ENCODE measurements at regions not wholly inside any gene's neighbourhood (a gene's known extent, or its start where the extent isn't known, plus 50 kb on each side); places are given as distances from the start of the nearest gene placed in this dataset.
"Not testable (repeated sequence)": the region's sequence is repeated elsewhere in the genome, so short reads cannot be mapped to it uniquely, and the experiment has no call there.

DNA sequence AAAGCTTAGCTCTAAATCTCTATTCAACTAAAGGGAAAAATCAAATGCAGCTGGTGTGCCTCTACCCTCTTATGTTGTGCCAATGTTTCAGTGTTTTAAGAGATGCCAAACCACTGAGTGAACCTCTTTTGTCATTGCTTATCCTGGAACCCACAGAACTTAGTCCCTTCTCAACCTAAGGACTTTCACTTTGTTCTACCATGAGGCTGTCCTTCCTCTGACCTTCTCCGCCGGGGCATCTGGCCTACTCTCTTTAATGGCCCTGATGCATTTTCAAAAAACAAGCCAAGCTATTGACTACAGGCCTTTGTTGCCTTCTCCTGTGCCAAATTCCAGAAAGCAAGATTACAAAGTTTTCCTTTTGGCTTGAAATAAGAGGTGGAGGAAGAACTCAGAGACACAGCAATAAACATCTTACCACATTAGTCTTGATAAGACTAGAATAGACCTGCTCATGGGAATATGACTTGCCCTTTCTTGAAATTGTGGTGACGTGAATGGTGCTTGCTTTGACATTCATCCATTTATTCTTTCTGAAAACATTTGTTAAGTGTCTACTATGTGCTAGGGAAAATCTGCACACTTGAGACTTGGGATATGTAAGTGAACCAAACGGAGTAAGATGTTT, 253.2 kb upstream of the SMIM30 start:
- no peak for DNase-seq

DNA sequence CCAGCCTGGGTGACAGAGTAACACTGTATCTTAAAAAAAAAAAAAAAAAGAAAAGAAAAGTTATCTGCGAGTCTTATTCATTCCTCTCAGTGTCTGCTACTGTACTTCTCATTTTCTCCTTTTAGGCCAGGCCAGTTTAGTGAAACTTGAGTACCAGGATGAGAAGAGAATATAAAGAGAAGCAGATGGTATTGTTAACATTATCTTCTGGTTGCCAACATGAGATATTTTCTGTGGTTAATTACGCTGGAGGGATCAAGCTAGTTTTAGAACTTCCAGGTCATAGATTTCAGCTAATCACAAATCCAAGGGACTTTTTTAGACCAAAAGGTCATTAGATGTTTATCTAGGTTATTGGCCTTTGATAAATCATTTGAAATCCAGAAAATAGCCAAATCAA, 252.6 kb upstream of the SMIM30 start:
- DNase-seq = no peak

DNA sequence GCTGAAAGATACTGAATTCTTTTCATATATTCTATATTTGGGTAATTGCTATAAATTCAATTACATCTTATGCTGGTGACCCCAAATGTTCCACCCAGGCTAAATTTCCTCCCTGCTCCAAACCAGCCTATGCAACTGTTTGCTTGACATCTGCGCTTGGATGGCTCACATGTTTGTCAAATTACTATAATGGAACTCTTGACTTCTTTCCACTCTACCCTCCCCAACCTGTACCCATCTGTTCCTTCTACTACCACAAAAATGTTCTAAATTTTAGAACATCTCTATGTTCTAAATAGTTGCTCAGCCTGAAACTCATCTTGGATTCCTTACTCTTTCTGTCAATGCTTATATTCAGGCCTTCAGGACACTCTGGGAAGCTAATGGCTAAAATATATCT, 249.9 kb upstream of the SMIM30 start:
- DNase-seq = no peak

DNA sequence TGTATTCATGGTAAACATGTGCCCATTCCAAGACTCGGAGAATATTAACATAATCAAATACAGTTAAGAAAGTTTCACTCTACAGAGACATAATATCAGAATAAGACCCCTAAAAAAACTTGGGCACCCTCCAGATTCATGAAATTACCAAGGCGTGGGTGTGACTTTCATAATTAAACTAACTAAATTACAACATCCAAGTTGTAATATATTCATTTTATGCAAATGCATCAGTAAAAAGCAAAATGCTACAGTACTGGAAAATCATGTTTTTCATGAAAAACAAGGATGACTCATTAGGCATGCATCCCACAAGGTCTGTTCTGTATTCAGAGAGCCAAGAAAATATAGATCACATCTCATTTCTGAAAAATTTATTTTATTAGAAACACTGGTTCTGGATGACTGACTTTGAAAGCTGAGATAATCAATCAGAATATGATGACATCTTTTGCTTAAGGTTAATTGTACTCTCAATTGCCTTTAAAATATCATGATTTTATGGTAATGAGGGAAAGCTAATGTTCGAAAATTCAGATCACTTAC, 248.8 kb upstream of the SMIM30 start:
- DNase-seq = no peak

DNA sequence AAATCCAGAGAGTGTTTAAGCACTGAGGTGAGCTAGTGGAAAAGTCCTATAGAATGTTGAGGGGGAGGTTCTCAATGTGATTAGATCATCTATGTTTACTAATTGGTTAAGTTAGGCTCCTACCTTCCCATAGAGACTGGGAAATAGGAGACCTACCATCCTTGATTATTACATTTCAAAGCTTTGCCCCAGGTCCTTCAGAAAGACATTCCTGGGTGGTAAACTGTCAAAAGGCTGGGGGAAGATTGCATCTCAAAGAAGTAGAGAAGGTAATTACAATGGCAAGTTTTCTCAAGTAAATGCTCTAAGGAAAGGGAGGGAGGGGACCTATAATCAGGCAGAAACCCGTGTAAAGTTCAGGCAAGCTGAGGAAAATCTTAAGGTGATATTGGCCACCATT, 247.8 kb upstream of the SMIM30 start:
- no peak for DNase-seq

DNA sequence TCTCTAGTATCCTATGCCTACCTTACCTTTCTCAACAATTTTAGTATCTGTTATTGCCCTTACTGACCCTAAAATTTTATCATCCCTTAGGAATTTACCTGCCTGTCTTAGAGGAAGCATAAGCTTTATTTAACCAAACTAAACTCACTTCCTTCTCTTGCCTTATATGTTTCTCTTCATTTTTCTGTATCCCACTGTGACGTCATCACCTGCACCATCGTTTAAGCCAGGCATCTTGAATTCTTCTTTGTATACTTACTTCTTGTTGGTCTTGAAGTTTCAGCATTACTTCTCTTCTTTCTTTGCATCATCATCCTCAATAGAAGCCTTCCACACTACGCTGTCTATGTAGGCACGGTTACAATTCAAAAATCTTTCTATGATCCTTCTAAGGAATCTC, 231.0 kb upstream of the SMIM30 start:
- no peak for DNase-seq

DNA sequence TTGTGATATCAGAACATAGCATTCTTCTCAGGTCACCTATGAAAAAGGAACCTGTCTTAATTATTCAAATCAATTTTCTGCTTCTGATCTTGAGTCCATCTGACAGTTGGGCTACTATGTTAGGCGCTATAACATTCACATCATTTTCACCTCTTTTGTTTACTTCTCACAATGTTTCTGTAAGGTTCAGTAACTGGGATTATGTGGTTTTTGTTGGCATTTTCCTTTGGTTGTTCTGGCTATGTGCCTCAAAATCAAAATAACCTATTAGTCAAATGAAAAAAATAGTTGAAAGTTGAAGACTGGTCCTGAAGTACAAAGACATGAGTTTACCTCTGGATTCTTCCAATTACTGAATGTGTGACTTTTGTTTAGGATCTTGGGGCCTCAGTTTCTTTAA, 221.3 kb upstream of the SMIM30 start:
- DNase-seq = no peak

DNA sequence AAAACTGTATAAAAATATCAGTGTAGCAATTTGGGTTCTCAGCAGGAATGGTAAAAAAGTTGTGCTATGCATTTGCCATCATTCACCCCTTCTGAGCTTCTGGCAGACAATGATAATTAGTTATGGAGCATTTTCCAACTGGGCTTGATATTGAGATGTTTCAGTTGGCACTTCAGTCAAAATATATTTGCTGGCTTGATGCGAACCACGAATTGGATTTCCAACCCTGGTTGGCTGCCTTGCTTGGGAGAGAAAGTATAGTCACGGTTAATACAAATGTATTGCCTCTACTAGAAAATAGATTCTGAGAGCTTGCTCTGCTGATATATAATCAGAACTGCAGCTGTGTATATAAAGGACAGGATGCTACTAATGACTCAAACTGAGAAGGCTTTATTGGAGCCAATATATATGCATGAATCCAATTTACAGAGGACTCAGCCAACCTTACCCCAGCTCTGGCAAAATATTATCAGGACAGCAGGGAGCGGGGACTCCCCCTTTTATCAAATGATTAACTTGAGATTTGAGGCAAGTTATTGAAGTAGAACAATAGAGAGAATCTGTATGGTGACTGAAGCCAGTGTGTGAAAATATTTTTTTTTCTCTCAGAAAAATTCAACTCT, 219.8 kb upstream of the SMIM30 start:
- no peak for DNase-seq

DNA sequence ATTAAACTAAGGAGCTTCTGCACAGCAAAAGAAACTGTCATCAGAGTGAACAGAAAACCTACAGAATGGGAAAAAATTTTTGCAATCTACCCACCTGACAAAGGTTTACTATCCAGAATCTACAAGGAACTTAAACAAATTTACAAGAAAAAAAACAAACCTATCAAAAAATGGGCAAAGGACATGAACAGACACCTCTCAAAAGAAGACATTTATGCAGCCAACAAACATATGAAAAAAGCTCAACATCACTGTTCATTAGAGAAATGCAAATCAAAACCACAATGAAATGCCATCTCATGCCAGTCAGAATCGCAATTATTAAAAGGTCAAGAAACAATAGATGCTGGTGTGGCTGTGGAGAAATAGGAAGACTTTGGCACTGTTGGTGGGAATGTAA, 218.5 kb upstream of the SMIM30 start:
- not testable (repeated sequence) for DNase-seq

DNA sequence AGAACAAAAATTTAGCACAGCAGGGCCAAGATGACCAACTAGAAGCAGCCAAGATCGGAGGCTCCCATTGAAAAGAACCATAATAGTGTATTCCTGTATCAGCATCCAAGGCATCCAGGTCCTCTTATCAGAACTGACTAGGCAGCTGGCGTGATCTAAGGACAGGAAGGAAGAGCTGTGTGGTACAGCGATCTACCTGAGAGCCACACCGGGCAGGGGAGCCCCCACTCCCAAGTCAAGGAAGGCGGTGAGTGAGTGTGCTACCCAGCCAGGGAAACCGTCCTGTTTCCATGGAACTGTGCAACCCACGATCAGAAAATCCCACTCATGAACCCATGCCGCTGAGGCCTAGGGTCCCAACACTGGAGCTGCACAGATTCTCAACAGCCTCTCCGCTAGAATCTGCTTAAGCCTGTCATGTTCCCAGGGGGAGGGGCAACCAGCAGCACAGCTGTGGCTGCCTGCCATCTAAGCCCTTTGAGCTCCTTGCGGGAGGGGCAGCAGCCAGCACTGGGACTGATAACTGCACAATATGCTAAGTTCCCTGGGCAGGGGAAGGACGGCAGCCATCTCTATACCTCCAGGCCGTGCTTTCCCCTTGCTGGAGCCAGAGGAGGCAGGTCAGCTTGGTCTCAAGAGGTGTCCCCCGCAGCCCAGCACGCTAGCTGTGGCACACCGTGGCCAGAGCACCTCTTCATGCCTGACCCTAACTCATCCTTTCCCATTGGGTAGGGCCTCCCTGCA, 213.0 kb upstream of the SMIM30 start:
- no peak for DNase-seq

DNA sequence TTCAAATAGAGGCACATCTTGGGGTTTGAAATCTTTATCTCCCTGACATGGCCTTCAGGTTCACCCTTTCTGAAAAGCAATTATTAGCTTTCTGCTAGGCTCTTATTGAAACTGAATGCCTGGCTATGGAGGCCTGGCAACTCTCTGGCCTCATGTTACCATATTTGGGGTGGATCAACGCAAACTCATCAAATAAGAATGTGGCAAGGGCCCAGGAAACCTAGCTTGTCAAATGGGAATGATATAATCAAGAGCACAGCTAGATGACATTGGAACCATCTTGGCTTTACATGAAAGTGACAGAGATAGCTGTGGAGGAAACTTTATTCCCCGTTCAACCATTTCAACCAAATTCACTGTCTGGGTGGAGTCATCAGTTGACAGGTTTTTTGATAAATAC, 202.8 kb upstream of the SMIM30 start:
- DNase-seq = no peak

DNA sequence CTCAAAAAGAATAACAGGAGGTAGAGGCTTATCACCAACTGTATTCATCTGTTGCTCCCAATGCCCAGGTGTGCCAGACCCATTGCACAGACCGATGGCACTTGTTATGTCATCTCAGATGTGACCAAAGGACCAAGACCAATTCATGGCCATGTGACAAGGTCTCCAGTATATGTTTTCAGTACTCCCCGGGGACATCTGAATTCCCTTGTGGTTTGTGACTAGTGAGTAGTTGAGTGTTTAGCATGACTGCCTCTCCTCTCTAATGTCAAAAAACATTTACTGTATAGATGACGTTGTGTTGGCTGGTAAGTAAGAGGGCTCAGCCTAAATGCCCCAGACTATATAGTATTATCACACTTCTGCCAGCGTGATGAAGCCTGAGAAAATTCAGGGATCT, 202.1 kb upstream of the SMIM30 start:
- DNase-seq = no peak

DNA sequence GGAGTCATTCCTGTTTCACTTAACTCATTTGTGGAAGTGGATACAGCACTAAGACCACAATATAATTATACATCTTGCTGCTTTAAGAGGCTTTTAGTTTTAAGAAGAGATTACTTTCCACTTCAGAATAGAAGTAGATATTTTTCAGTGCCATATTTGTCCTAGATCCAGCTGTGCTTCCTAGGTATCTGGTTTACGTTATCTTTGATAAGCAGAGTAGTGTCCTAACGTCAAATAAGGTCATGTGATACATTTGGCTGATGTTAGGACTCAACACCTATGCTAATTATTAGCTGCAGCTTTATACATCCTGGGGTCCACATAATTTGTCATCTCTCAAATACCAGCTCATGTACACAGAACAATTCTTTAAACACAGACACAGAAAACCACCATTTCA, 196.2 kb upstream of the SMIM30 start:
- no peak for DNase-seq

DNA sequence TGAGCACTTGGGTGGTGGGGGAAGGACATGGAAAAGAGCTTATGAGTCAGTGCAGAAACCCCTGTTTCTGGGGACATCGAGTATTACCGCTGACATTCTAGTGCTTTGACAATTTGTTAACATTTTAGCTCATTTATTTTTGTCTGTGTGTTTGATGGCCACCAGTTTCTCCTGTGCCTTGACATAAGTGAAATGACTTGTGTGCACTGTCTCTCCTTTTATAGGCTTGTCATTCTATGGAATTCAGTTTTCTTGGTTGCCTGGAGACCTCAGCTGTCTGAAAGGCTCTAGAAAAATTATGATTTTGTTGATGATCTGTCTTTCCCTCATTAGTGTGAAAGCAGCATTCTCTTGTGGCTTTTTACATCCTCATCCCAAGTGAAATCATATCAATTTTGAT, 190.0 kb upstream of the SMIM30 start:
- DNase-seq = no peak

DNA sequence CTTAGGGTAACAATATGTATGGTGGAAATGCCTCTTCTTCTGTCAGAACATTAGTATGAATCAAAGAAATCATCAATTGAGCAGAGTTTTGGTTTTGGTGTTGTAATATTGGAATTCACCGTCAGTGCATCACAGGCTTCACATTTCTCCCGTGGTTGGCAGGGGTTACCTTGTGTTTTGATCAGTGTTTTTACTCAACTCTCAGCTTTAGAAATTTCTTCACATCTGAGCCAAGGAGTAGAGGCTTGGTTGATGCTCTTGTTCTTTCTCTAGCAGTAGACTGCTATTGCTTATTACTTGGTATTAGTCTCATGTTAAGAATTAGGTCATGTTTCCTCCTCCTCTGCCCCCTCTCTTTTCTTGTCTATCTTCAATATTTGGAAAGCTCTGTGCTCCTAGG, 188.8 kb upstream of the SMIM30 start:
- DNase-seq = no peak

DNA sequence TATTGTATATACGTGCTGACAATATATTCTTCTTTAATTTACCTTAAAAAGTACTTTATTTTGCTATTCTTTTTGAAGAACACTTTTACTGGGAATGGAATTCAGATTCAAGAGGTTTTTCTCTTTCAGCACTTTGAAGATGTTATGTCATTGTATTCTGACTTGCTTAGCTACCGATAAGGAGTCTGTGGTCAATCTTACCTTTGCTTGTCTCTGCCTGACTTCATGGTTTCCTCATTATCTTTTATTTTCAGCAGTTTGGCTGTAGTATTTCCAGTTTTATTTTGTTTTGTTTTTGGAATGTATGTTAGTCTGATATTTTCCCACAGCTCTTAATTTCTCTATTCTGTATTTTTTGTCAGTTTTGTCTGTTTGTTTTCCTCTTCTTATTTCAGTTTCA, 187.9 kb upstream of the SMIM30 start:
- no peak for DNase-seq

DNA sequence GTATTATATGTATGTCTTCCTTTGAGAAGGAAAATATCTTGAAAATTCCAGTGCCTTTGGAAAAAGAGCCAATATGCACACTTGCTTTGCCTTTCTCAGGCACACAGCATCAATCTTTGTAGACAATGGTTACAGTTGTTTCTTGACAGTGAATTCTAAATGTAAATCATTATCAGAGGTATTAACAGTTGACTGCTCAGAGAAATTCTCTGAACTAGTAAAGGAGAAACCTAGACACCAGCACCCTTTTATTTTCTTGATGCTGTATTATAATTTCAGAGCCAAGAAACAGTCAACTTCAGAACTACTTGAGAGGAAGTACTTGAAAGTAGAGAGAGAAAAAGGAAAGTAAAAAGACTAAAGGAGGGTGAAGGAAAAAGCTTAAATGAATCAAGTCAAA, 185.8 kb upstream of the SMIM30 start:
- no peak for DNase-seq

DNA sequence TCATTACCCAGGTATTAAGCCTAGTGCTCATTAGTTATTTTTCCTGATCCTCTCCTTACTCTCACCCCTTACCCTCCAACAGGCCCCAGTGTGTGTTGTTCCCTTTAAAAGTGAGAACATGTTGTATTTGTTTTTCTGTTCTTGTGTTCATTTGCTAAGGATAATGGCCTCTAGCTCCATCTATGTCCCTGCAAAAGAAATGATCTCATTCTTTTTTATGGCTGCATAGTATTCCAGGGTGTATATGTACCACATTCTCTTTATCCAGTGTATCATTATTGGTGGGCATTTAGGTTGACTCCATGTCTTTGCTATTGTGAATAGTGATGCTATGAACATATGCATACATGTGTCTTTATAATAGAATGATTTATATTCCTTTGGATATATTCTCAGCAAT, 185.0 kb upstream of the SMIM30 start:
- not testable (repeated sequence) for DNase-seq

DNA sequence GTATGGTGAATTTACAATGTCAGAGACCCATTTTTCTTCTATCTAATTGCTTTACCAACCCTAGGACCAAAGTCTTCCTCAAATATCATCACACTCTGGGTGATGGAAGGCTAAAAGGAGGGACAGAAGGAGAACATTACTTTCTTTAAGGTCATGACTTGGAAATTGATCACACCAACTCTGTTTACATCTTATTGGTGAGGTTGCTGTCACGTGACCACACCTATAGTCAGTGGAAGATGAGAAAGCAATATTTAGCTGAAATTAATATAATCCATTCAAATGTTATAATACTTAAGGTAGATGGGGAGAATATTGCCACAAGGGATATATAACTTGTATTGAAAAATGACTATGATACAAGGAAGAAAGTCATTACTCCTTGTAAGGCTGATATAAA, 183.6 kb upstream of the SMIM30 start:
- no peak for DNase-seq

DNA sequence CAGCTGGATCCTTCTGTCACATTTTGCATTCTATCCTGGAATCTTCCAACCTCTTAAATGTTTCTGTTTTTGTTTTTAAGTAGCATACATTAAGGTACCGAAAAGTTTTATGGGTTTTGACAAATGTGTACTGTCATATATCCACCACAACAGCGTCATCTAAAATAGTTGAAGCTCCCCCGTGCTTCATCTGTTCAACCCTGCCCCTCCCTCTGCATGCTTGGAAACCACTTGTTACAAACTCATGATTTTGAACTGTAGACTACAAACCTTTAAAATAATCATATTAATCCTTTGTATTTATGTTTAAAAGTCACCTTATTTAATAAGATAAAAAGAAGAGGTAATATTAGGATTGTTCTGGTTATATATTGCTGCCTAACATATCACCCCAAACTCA, 182.8 kb upstream of the SMIM30 start:
- no peak for DNase-seq

DNA sequence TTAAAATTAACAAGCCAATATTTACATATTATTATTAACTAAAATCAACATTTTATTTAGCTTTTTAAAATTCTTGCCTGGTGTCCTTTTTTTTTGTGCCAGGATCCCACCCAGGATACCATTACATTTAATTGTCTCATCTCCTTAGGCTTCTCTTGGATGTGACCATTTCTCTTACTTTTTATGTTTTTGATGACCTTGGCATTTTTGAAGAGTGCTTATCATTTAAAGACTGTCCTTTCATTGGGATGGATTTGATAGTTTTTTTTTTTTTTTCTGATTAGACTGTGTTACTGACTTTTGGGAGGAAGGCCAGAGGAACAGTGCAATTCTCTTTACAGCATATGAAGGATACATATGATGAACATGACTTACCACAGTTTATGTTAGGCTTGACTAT, 181.4 kb upstream of the SMIM30 start:
- DNase-seq = no peak

DNA sequence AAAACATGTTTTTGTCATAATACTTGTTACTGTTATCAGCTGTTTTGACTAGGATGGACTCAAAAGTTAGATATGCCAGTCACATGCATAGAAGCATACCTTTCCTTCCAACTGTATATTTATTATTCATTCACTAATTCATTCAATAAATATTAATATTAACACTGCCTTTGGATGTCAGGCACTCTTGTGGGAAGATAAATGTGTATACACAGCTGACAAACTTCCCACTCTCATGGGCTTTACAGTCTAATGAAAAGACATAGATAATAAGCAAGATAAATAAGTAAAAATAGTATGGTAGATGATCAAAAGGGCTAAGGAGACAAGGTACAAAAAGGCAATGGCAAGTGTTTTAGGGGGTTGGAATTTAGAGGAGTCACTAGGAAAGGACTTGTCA, 180.1 kb upstream of the SMIM30 start:
- DNase-seq = no peak

DNA sequence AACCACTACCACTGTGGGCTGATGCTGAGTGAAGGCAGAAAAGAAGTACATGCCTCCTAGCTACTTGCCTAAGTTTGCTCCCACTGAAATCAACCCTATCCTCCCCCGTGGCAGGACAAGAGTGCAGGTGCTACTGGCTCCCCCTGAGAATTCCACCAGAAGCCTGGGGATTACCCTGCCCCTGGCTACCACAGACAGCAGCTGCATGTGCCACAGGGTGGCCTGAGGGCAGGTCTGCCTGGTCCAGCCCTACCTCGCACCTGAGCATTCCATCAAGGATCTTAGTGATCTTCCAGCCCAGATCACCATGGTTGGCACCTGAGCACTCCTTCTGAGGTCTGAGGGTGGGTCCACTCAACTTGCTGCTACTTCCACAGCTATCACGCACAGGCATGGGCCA, 176.4 kb upstream of the SMIM30 start:
- no peak for DNase-seq

DNA sequence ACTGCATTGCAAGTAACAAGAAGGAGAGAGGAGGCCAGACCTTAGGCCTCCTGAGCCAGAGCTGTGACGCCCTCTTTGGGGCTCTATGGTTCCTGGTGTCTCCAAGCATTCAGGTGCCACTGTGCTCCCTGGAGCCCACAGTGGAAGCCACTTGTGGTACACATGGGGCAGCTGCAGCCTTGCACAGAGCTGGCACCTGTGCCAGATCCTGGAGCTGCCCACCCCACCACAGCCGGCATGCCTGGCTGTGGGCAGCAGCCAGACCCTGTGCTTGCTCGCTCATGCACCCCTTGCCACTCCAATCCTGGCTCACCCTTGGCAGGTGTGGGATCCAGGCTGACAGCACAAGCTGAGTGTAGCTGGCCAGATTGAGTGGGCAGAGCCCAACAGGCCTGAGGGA, 173.8 kb upstream of the SMIM30 start:
- DNase-seq = no peak
